ENCODE measurements at regions not wholly inside any gene's neighbourhood (a gene's known extent, or its start where the extent isn't known, plus 50 kb on each side); places are given as distances from the start of the nearest gene placed in this dataset.

- dilution Hi-C loops (cut with HindIII; ENCODE audit: low sequenced_read_pairs, unreplicated experiment), result no loop called here
These were observed 312.3 kb upstream of the E2F7 start for GRCh38 chr12:77377622-77378021.

More at GRCh38 chr12:77377622-77378021, 312.3 kb upstream of the E2F7 start:
- H3K9ac ChIP-seq (ENCODE audit: low read depth, low read length), result no peak overlapping the region
- H3K9me1 ChIP-seq (ENCODE audit: insufficient read depth, low read length), result no peaks in the 10 kb centered on the region
- BruUV-seq (replicated peaks), result no TSS peak
- no peak overlapping the region for H3K4me2 ChIP-seq (ENCODE audit: low read depth, low read length)
- intact Hi-C loops (cut with micrococcal nuclease) (no loop called here), in situ Hi-C loops (cut with MboI; ENCODE audit: low sequenced_read_pairs) (no loop called here)
- no peak overlapping the region for H2BK20ac ChIP-seq (ENCODE audit: low read depth, low read length)
- no peak overlapping the region for H4K8ac ChIP-seq (ENCODE audit: low read depth in 2 of 2, low read length in 2 of 2)
- H2AK5ac ChIP-seq (ENCODE audit: low read depth, low read length), result no peak overlapping the region
- no peak overlapping the region for H3K4me3 ChIP-seq (ENCODE audit: insufficient read depth, low read depth, low read length)
- no peak overlapping the region for H2AFZ ChIP-seq (replicated peaks; ENCODE audit: low read length, poor library complexity)
- H3K36me3 ChIP-seq (ENCODE audit: control insufficient read depth, insufficient read depth, low read length), result no peaks in the 10 kb centered on the region
- TF ChIP-seq BHLHE40 (IDR thresholded peaks at IDR 0.05; ENCODE audit: low read depth, low read length), result no peak
- H3K23ac ChIP-seq (ENCODE audit: low read depth, low read length), result no peak overlapping the region
- H2BK5ac ChIP-seq (ENCODE audit: low read depth, low read length, poor library complexity, severe bottlenecking), result no peak overlapping the region
- no peak overlapping the region for H3K14ac ChIP-seq (replicated peaks; ENCODE audit: low read depth, low read length)
- ATAC-seq (ENCODE audit: low read depth) (no peak), DNase-seq (no peak)
- ChIA-PET POLR2A (ENCODE audit: unreplicated experiment) (no interaction called here), CTCF (no interaction called here)
- H3K56ac ChIP-seq (ENCODE audit: extremely low read depth, insufficient read depth, low read length), result no peak overlapping the region
- H3K4ac ChIP-seq (ENCODE audit: low read depth, low read length), result no peak overlapping the region
- H3K27me3 ChIP-seq (ENCODE audit: control insufficient read depth, insufficient read depth, low read length), result no peaks in the 10 kb centered on the region; the same call in 1 of the 2 replicates
- WGBS, 2 experiments (ENCODE audit: extremely low coverage in 2 of 2, insufficient read length in 1 of 2), result no CpG with 5 or more reads among the region's 6 CpGs
- H4K20me1 ChIP-seq (ENCODE audit: insufficient read depth, low read length), result no peaks in the 10 kb centered on the region
- no peaks in the 10 kb centered on the region for H3K79me1 ChIP-seq (ENCODE audit: low read depth in 1 of 2, low read length in 2 of 2)
- no peak overlapping the region for H4K91ac ChIP-seq (ENCODE audit: insufficient read depth, low read depth, low read length)
- H3K18ac ChIP-seq (ENCODE audit: low read depth, low read length), result no peak overlapping the region
- no peak overlapping the region for H3K27ac ChIP-seq (ENCODE audit: insufficient read depth, low read length)
- H2BK15ac ChIP-seq (ENCODE audit: low read depth, low read length), result no peak overlapping the region
- H2AK9ac ChIP-seq (replicated peaks; ENCODE audit: low read depth, low read length, poor library complexity), result no peak overlapping the region
- H3K4me1 ChIP-seq (ENCODE audit: control insufficient read depth, insufficient read depth, low read length), result no peaks in the 10 kb centered on the region
- no peak overlapping the region for H2BK120ac ChIP-seq (ENCODE audit: low read depth, low read length)
- no peak overlapping the region for H4K5ac ChIP-seq (ENCODE audit: low read depth, low read length)
- H3K9me3 ChIP-seq (ENCODE audit: control insufficient read depth, insufficient read depth, low read length), result no peaks in the 10 kb centered on the region

Data from IMR-90 (cell line).